ENCODE measurements at regions not wholly inside any gene's neighbourhood (a gene's known extent, or its start where the extent isn't known, plus 50 kb on each side); places are given as distances from the start of the nearest gene placed in this dataset.

GRCh38 chr2:111633189-111633588, 250.8 kb downstream of the ANAPC1 start:
- no peak for DNase-seq

- DNase-seq, result no peak
These were observed 250.3 kb downstream of the ANAPC1 start for GRCh38 chr2:111633643-111634042.

DNA sequence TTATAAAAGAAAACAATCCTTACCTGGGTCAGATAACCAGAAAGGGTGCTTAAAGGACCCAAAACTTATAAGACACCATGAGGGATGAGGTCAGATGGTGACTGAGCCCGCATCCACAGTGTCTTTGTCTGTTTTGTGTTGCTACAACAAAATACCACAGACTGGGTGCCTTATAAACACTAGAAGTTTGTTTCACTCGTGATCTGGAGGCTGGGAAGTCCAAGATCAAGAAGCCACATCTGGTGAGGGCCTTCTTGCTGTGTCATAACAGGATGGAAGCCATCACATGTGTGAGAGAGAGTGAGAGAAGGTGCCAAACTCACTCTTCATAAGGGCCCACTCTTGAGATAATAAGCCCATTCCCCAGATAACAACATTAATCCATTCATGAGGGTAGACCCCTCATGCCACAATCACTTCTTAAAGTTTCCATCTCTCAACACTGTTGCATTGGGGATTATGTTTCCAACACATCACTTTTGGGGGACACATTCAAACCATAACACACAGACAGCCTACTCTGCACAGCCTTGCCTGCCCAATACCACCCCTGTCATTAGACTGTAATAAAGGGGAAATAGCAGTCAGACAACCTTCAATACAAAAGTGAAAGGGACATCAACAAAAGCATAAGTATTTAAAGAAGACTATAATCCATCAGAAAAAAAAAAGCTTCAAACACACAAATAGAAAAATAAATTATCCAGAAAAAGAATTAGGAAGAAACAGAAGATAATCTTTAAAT, 249.8 kb downstream of the ANAPC1 start:
- DNase-seq, result no peak

DNA sequence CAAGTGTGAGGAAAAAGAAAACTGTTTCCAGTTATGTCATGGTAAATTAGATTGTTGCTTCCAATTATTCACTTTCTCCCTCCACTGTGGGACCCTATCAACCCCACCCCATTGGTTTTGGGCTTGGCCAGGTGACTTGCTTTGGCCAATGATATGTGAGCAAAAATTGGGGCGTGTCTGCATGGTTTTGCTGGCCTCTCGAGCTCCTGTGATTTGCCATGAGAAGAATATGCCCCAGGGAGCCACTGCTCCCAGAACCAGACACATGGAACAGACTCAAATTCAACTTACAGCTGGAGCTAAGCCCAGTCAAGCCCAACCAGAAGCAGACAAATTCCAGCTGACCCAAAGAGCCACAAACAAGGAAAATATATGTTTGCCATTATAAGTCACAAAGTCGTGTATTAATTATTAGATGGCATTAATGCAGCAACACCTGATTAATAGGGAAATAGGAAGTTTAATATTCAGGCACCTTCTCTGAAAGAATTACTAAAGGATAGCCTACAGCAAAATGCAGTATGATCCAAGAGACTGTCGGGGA, 248.9 kb downstream of the ANAPC1 start:
- no peak for DNase-seq

GRCh38 chr2:111636905-111637304, 247.1 kb downstream of the ANAPC1 start:
- DNase-seq, result no peak

- no peak for DNase-seq
These were observed 245.6 kb downstream of the ANAPC1 start for GRCh38 chr2:111638274-111638877.

GRCh38 chr2:111640480-111640879, 243.5 kb downstream of the ANAPC1 start:
- DNase-seq, result no peak

DNA sequence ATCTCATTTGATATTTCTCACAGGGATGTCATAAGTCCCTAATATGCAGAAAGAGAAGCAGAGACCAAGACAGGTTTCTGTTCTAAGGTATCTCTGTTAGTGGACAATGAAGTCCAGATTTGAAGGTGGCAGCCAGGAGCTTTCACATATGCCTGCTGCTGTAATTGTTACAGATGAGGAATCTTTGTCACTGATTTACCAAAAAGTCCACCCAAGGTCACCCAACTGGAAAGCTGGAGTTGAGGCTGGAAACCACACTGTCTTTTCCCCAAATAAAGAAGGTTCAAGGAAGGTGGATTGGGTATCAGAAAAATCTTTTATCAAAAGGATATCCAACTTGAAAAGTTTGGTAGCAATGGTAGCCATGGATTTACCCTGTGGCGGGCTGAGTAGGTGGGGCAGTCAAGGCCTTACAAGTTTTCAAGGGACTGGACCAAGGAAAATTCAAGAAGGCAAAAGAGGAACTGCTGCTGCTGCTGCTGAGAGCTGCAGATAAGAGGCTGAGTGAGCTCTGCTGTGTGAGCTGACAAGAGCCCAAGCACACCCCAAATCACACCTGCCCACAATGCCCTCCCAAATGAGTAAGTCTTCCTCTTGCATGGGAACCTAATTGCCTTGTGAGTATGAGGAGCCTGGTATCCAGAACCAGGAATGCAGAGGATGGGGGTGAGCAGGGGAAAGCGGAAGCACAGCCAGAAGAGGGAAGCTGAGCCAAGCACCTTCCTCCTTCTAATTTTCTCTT, 241.2 kb downstream of the ANAPC1 start:
- DNase-seq, result no peak

GRCh38 chr2:111643759-111644158, 240.2 kb downstream of the ANAPC1 start:
- no peak for DNase-seq

GRCh38 chr2:111647359-111647758, 236.6 kb downstream of the ANAPC1 start:
- DNase-seq, result no peak

GRCh38 chr2:111652038-111652437, 232.0 kb downstream of the ANAPC1 start:
- DNase-seq, result no peak

DNA sequence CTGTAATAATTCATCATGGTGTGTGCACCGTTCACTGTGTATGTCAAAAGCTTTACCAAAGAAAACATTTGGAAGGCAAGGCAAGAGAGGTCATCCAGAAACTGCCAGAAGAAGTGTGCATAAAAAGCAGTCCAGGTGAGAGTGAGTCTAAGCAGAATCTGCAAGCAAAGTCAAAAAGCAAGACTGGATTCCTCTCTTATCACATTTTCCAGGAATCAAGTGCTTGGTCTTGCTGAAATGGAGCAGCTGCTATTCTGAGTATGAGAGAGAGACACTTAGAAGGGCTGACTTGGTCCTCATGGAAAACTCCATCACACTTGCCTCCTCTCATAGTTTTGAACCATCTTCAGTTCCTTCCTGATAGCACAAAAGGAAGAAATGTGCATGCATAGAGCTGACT, 231.3 kb downstream of the ANAPC1 start:
- DNase-seq, result no peak

GRCh38 chr2:111653103-111653624, 230.8 kb downstream of the ANAPC1 start:
- DNase-seq, result no peak

DNA sequence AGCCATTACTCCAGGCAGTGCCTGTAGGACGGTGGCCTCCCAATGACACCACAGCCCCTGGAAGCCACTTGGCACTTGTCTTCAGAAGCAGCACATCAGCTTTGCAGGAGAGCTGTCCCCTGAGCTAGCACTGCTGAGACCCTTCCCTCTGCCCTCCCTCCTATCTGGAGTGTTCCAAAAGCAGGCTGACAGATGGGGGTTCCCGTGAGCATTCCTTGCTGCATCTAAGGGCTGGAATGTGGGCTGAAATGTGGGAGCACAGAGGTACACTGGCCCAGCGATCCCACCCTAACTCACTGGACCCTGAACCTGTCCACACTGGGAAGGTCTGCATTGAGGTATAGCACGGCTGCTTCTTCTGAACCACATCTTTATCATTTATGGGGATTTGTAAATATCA, 230.1 kb downstream of the ANAPC1 start:
- DNase-seq, result no peak

GRCh38 chr2:111654829-111655228, 229.2 kb downstream of the ANAPC1 start:
- no peak for DNase-seq

- no peak for DNase-seq
These were observed 227.6 kb downstream of the ANAPC1 start for GRCh38 chr2:111656436-111656835.

- DNase-seq, result no peak
These were observed 227.1 kb downstream of the ANAPC1 start for GRCh38 chr2:111656894-111657293.

DNA sequence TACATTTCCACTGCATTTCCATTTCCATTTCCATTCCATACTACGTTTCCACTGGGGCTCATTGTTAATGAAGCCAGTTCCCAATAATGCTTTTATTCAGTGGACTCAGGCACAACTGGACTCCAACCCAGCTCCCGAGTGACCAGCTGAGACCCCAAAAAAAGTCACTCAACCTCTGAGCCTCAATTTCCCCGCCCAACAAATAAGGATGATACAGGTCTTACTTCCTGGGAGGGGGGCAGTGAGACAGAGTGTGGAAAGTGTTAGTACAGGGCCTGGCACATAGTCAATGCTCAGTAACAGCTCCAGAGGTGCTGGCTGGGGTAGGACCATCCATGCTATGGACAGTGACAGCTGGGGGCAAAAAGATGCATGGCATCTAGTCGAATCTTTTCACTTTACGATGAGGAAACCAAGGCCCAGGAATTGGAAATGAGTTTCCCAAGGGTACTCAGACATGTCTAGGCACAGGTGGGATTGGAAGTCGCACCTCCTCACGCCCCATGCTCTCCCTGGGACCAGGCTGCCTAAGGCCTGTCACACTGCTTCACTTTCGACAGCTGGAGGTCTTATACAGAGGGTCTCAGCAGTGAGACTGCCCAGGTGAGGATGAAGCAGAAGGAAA, 226.5 kb downstream of the ANAPC1 start:
- no peak for DNase-seq

GRCh38 chr2:111659361-111660333, 224.3 kb downstream of the ANAPC1 start:
- no peak for DNase-seq

DNA sequence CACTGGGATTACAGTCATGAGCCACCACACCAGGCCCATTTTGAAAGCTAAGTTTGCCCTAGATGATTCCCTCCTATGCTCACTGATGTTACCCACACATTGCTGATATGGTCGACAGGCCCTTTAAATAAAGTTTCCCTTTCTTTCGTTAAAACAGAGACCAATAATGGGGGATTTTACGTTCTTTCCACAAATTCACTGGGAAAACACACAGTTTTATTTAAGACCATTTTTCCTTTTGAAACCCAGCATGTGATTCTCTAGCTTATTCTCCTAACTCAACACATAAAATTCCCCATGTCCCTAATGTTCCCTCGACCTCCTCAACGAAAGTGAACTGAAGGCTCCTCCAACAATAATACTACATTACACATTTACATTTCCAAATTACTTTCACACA, 223.2 kb downstream of the ANAPC1 start:
- no peak for DNase-seq

GRCh38 chr2:111661286-111661940, 222.6 kb downstream of the ANAPC1 start:
- DNase-seq, result no peak

All from stimulated activated naive CD4-positive, alpha-beta T cell (primary cell).